ENCODE measurements at regions not wholly inside any gene's neighbourhood (a gene's known extent, or its start where the extent isn't known, plus 50 kb on each side); places are given as distances from the start of the nearest gene placed in this dataset.

GRCh38 chr4:12956026-12956425, 528.1 kb downstream of the RAB28 start:
- TF ChIP-seq ATF1 (CRISPR knock-in tag; IDR thresholded peaks at IDR 0.05) (no peak), ZNF121 (CRISPR knock-in tag; IDR thresholded peaks at IDR 0.05) (no peak)
